CD4-positive, alpha-beta T cell treated with Interleukin-2 at 100 ng/mL for 4 hours (primary cell): ENCODE measurements at regions not wholly inside any gene's neighbourhood (a gene's known extent, or its start where the extent isn't known, plus 50 kb on each side); places are given as distances from the start of the nearest gene placed in this dataset.

ENCODE experiments used
- DNase-seq: peaks from one replicate; pipeline ENCODE4 v3.0.0-alpha.2; 2020; ENCODE audit warnings: low spot score

DNA sequence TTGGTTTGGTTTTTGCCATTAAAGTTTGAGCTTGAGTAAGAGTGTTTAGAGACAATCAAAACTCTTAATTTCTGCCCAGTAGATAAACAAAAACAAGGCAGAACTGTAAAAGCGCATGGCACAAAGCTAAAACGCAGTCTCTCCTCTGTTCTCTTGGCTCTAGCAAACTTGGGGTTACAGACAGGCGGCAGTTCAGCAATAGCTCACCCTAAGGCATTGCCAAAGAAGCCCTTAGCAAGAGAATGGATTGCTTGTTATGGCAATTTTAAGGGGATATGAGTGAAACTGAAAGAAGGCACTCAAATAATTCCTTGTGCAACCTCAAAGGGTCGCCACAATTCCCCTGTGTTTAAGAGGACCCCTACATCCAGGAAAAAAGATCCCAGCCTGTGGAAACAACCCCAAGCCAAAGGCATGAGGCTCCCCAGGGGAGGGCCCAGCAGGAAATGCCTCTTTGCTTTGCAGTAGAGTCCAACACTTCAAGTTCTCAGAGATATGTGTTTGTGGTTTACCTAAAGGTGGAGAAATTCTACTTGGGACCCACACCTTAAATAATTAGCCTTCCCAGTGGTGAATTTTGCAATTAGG, 317.0 kb upstream of the MPDZ start:
- DNase-seq, result no peak

- DNase-seq, result no peak
These were observed 311.5 kb upstream of the MPDZ start for GRCh38 chr9:13590996-13591395.

DNA sequence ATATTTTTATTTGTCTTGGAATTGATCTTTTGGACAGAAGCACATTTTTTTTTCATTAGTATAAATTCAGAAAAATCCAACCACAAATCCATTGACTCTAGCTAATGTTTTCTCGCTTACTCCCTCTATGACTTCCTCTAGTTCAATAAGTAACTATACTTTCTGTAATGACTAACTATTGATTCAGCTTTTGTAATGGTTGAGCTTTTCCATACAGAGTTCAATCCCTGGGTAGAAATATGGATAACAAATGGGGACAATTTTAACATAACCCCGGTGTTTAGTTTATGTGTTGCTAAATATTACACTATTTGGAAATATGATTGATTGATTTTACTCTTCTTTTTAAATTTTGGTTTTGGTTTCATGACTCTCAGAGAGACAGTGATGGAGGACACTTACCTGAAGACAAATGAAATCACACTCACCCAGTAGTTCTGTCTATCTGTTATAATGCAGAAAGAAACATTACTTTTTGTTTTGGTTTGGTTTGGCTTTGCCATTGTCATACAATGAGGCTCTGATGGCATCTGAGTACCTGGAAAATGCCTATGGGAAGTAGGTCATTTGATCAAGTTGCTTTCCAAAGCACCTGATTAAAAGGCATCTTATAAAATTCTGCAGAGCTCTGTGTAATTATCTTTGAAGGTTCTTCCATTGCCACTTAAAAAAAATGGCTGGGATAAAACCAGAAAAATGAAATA, 309.7 kb upstream of the MPDZ start:
- DNase-seq, result no peak

GRCh38 chr9:13588151-13589033, 308.9 kb upstream of the MPDZ start:
- DNase-seq, result no peak

- DNase-seq, result no peak
These were observed 308.1 kb upstream of the MPDZ start for GRCh38 chr9:13587571-13587970.

DNA sequence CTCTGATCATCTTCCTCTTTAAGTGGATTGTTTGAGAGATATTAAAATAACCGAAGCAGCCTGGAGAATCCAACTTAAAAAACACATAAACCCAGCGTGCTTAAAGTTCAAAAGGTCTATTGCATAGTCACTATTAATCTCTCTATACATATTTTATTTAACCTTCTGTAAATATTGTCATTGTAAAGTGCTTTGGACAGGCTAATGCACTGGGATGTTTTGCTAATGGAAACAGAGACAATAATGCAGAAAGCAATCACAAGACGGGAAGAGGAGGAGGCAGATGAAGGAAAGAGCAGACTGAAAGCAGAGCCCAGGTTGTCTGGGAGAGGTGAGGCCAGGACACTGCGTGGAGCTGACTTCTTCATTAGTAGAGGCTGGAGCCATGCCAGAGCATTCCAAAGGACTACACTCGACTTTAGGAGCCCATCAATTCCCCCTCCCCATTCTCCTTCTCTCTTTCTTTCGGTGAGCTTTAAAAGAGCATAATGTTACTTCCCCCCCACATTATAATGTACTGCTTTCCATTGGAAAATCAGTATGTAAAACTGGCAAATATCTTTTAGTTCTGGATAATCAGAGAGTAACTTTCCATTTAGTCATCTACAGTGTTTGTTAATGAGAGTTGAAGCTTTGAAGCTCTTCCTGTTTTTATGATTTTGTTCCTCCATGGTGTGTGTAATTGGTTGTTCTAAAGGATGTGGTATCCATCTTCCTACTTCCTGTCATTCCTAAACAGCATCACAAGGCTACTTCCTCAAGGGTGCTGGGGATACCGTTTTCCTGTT, 307.3 kb upstream of the MPDZ start:
- DNase-seq, result no peak

GRCh38 chr9:13580760-13581159, 301.3 kb upstream of the MPDZ start:
- DNase-seq, result no peak

DNA sequence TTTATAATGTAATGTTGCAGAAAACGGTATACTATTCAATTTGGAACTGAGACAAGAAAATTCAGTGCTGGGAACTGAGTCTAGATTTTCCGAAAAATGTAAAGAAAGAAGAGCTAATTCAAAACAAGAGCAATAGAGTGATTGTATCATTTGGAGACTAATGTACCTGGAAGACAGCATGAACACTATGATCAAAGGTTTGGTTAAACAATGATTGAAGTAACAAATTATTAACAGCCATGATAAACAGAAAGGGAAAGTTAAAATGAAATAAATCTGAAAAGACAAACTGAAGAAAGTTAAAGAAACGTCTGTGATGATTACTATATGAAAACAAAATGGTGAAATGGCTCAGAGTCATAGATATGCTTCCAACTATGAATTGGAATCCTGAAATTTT, 300.6 kb upstream of the MPDZ start:
- no peak for DNase-seq

- DNase-seq, result no peak
These were observed 296.6 kb upstream of the MPDZ start for GRCh38 chr9:13576101-13576500.

DNA sequence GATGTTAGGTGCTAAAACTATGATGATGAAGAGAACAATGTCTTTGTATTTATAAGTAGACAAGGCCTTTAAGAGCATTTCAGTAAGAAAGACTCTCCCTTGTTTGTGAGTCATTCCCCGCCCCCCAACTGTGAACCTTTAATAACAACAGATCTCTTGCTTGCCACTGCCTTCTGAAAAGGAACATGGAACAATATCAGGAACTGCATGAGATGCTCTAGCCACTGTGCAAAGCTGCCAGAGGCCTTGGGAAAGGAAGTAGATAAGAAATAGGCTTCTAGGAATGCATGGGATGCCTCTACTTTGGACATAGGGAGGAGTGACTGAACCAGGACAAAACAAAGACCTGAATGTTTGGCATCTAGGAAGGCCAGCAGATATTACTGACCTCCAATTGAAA, 296.1 kb upstream of the MPDZ start:
- no peak for DNase-seq

DNA sequence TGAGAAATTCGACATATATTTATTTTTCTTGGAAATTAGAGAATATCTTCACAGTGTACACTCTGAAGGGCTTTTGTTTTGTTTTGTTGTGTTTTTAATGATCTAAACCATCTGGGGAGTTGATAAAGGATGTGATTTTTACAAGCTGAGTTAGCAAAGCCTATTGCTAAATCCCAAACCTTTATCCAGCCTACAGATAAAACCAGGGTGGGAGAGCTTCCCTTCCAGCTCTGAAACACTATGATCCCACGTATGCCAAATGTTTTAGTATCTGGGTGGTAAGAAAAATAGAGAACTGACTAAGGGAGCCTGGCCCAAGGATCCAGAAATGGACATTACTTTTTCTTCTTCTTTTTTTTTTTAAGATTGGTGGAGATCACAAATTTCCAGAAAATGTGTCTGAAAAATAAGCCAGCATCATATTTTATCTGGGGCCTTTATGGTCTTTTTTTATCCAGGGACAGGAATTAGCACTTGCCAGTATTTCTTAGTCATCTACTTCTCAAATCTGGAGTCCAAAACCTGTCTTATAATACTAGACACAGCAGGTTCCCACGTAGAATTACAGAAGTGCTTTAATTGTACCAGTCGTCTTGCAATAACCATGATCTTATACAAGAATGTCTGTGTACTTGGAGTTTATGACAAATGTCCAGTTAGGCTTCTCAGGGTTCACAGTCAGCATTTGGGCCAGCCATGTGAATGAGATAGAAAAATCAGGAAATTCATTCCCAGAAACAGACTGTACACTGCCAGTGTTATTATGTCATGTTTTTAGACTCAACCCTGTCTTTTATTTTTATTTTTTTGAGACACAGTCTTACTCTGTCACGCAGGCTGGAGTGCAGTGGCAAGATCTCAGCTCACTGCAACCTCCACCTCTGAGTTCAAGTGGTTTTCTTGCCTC, 290.8 kb upstream of the MPDZ start:
- no peak for DNase-seq

DNA sequence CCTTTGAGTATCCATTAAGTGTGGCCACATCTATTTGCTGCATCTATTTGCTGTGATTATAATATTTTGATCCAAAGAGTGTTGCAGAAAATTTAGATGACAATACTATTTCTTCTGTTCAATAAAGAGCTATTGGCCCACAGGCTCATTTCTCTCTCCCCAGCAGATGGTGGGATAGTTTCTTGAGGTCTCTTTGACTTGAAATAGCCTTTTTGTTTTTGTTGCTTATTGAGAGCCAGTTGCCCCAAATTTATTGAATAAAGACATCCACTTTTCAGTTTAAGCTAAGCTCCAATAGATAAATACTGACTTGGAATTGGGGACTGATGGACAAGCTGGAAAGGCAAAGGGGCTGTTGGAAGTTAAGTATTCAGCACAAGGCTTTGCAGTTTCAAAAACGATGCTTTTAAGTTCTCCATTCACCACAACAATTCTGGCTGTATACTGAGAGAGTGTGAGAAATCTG, 290.1 kb upstream of the MPDZ start:
- DNase-seq, result no peak

DNA sequence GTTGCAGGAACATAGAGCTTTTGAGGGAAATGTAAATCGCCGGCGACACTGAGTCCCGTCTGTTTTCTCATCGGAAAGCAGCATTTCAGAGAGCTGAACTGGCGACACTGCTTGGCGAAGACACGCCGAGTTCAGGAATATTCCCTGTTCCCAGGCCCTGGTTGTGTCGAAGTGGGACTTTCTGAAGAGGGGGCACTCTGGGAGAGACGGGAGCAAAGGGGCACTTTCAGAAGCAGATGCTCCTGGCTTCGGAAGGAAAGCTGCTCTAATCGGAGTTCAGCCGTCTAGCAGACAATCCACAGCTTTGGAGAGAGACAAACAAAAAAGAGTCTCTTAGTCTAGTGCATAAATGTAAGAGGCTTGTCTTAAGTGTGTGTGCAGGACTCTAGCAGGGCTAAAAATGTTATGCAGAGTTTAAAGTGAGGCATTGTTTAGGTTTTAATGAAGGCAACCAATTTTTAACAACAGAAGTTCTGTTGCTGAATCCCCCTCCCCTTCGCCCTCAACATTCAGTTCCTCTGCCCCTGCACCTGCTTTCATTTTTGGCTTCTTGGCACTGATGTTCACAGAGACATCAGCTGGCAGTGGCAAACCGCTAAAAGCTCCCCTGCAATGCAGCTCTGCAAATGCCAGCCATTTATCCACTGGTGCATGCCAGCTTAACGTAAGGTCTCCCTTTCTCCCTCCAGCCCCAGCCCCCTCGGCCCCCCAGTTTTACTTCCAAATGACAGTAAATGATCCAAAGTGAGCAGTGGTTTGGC, 289.5 kb upstream of the MPDZ start:
- no peak for DNase-seq

GRCh38 chr9:13568405-13568804, 288.9 kb upstream of the MPDZ start:
- DNase-seq, result no peak

GRCh38 chr9:13567833-13568232, 288.3 kb upstream of the MPDZ start:
- no peak for DNase-seq

DNA sequence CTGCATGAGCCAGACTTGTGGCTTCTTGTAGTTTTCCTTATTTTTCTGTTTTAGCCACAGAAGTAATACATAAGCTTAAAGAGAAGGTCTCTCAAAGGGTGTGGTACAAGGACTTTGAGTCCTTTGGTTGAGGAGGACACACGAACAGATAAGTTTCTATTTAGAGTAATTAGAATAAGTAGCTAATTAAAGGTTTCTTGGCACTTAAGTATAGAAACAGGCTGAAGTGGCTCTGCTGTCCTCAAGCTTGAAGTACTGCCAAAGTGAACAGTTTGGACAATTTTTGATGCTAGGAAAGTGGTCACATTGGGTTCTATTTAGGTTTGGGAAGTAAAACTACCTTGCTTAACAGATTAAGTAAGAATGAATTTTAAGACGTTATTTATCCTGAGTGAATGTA, 278.3 kb upstream of the MPDZ start:
- no peak for DNase-seq

GRCh38 chr9:13556656-13557055, 277.2 kb upstream of the MPDZ start:
- no peak for DNase-seq

DNA sequence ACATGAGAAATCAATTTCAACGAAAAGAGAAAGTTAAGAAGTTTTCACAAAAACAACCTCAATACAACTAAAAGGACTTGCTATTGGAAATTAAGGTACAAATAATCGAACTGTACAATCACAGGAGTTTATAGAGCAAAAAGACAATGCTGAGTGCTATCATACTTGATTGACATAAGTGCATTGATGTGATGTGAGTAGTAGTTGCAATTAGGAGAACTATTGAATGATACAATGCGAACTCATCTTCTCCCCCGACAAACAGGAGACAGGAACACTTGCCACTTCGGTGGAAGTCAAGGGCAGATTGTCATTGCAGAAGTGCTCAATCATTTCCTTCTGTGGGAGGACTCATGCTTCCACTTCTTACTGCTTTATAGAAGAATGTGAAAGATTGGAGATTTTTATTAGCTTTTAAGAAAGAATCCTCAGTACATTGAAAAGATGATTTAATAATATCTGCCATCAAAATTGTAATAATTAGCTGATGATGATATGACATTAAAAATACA, 276.6 kb upstream of the MPDZ start:
- DNase-seq, result no peak

DNA sequence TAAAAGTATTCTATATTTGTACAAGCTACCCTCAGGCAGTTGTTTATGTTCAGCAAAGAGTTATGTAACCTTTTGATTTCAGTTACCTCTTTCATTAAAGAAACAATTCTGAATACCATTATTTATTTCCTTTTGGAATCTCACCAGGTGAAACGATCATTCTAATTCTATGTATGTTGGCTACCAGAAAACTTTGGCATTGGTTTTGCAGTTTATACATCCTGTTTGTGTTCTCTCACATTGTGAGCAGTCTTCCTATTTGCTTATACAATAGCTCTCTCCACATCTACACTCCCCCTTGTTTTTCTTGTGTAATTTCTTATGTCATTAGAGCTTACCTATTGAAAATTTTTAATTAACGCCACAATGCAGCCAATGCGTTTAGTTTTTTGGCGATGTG, 276.0 kb upstream of the MPDZ start:
- DNase-seq, result no peak

GRCh38 chr9:13554626-13555025, 275.1 kb upstream of the MPDZ start:
- no peak for DNase-seq
